ENCODE measurements at regions not wholly inside any gene's neighbourhood (a gene's known extent, or its start where the extent isn't known, plus 50 kb on each side); places are given as distances from the start of the nearest gene placed in this dataset.

- H3K36me3 ChIP-seq = no peaks in the 10 kb centered on the region
- no peaks in the 10 kb centered on the region for H3K9me3 ChIP-seq
- TF ChIP-seq CTCF (IDR thresholded peaks at IDR 0.05) = no peak
- TF ChIP-seq POLR2AphosphoS5 (IDR thresholded peaks at IDR 0.05) = no peak
- no peak overlapping the region for H3K27ac ChIP-seq
- no peak overlapping the region for H3K4me3 ChIP-seq
- H3K4me1 ChIP-seq = peaks cover 0 to 22% (median 1%) of the 10 kb centered on the region in 4 donors
- no peaks in the 10 kb centered on the region for H3K27me3 ChIP-seq
- no peak for DNase-seq
- WGBS, 2 donors (ENCODE audit: low coverage in 1 of 2) = 47% methylated on average over 1 of the region's 1 CpG; no CpG with 5 or more reads in 1 of the 2 donors
- intact Hi-C loops (cut with DNase I; ENCODE audit: low total_unique reads) = no loop called here
- in situ Hi-C loops (cut with MboI; ENCODE audit: low pct_ligation_motif_present in 1 of 4, low pct_unique_long_range_greater_than_20kb in 1 of 4, low sequenced_read_pairs in 3 of 4) = no loop called here
These were observed 80.2 kb upstream of the ASIC2 start for GRCh38 chr17:33373273-33373672.

- 53 to 63% methylated on average over 1 to 5 of the region's 5 CpGs for WGBS, 2 donors (ENCODE audit: low coverage in 1 of 2)
- Histone ChIP-seq H3K4me3 (no peak overlapping the region), H3K27ac (peak overlapping the region in 2 of 4 donors; percentile 28 to 41), H3K27me3 (no peaks in the 10 kb centered on the region), H3K9me3 (no peaks in the 10 kb centered on the region), H3K4me1 (peaks cover 0 to 22% (median 1%) of the 10 kb centered on the region in 4 donors), H3K36me3 (no peaks in the 10 kb centered on the region)
- intact Hi-C loops (cut with DNase I; ENCODE audit: low total_unique reads) (no loop called here), in situ Hi-C loops (cut with MboI; ENCODE audit: low pct_ligation_motif_present in 1 of 4, low pct_unique_long_range_greater_than_20kb in 1 of 4, low sequenced_read_pairs in 3 of 4) (no loop called here)
- no peak for TF ChIP-seq POLR2A (IDR thresholded peaks at IDR 0.05)
- TF ChIP-seq POLR2AphosphoS5 (IDR thresholded peaks at IDR 0.05) = no peak
- TF ChIP-seq CTCF (IDR thresholded peaks at IDR 0.05) = no peak
- no peak for TF ChIP-seq EP300 (IDR thresholded peaks at IDR 0.05; ENCODE audit: low read depth)
- DNase-seq = no peak
These were observed 82.0 kb upstream of the ASIC2 start for GRCh38 chr17:33375103-33375502.

GRCh38 chr17:33375783-33376182 is 82.7 kb upstream of the ASIC2 start:
- H3K27ac ChIP-seq = peak overlapping the region in 2 of 4 donors; percentile 28 to 41
- no peak for DNase-seq
- TF ChIP-seq POLR2A (IDR thresholded peaks at IDR 0.05) = no peak
- in situ Hi-C loops (cut with MboI; ENCODE audit: low pct_ligation_motif_present in 1 of 4, low pct_unique_long_range_greater_than_20kb in 1 of 4, low sequenced_read_pairs in 3 of 4) (no loop called here), intact Hi-C loops (cut with DNase I; ENCODE audit: low total_unique reads) (no loop called here)
- no peaks in the 10 kb centered on the region for H3K27me3 ChIP-seq
- 43 to 57% methylated on average over 4 of the region's 4 CpGs for WGBS, 2 donors (ENCODE audit: low coverage in 1 of 2)
- no peaks in the 10 kb centered on the region for H3K9me3 ChIP-seq
- H3K36me3 ChIP-seq = no peaks in the 10 kb centered on the region
- peaks cover 0 to 22% (median 1%) of the 10 kb centered on the region in 4 donors for H3K4me1 ChIP-seq
- H3K4me3 ChIP-seq = no peak overlapping the region

- WGBS, 2 donors (ENCODE audit: low coverage in 1 of 2) = 62% methylated on average over 3 of the region's 3 CpGs; no CpG with 5 or more reads in 1 of the 2 donors
- intact Hi-C loops (cut with DNase I; ENCODE audit: low total_unique reads) (no loop called here), in situ Hi-C loops (cut with MboI; ENCODE audit: low pct_ligation_motif_present in 1 of 4, low pct_unique_long_range_greater_than_20kb in 1 of 4, low sequenced_read_pairs in 3 of 4) (no loop called here)
- Histone ChIP-seq H3K9me3 (no peaks in the 10 kb centered on the region), H3K36me3 (no peaks in the 10 kb centered on the region), H3K4me1 (peaks cover 0 to 22% (median 1%) of the 10 kb centered on the region in 4 donors), H3K27ac (no peak overlapping the region), H3K4me3 (no peak overlapping the region), H3K27me3 (no peaks in the 10 kb centered on the region)
- no peak for DNase-seq
- TF ChIP-seq CTCF (IDR thresholded peaks at IDR 0.05) (no peak), EP300 (IDR thresholded peaks at IDR 0.05; ENCODE audit: low read depth) (no peak), POLR2AphosphoS5 (IDR thresholded peaks at IDR 0.05) (no peak), POLR2A (IDR thresholded peaks at IDR 0.05) (no peak)
These were observed 84.9 kb upstream of the ASIC2 start for GRCh38 chr17:33377837-33378595.

Measured in transverse colon (tissue), 4 donors.